Fibroblast of lung (primary cell): ENCODE measurements at regions not wholly inside any gene's neighbourhood (a gene's known extent, or its start where the extent isn't known, plus 50 kb on each side); places are given as distances from the start of the nearest gene placed in this dataset.

ENCODE experiments used
- DNase-seq, 2 donors: peaks; one replicate each; pipeline versions ENCODE4 v3.0.0 to v3.0.0-alpha.2; 2010; ENCODE audit warnings: low read depth in 2 of 2
- H2AFZ ChIP-seq: 2 replicates; pipeline ENCODE4 v1.5.1; 2012; ENCODE audit warnings: low read length, control low read depth, inconsistent platforms
- H3K27ac ChIP-seq: 2 replicates; pipeline ENCODE4 v1.5.1; 2011; ENCODE audit warnings: low read length, control low read depth; ENCODE audit not compliant: insufficient read depth
- H3K27me3 ChIP-seq: 2 replicates; pipeline ENCODE4 v1.5.1; 2011; ENCODE audit warnings: mild to moderate bottlenecking, low read length; ENCODE audit not compliant: control insufficient read depth, insufficient read depth
- H3K36me3 ChIP-seq: 2 replicates; pipeline ENCODE4 v1.5.1; 2011; ENCODE audit warnings: low read length; ENCODE audit not compliant: control insufficient read depth, insufficient read depth
- H3K4me1 ChIP-seq: 2 replicates; pipeline ENCODE4 v1.5.1; 2011; ENCODE audit warnings: low read length; ENCODE audit not compliant: control insufficient read depth, insufficient read depth; ENCODE audit errors: extremely low read depth
- H3K4me2 ChIP-seq: 2 replicates; pipeline ENCODE4 v1.5.1; 2011; ENCODE audit warnings: low read length, control low read depth; ENCODE audit not compliant: insufficient read depth; ENCODE audit errors: extremely low read depth
- H3K4me3 ChIP-seq, 4 experiments: fragments of 200-600 bp in 1 of 4; sonication (generic) in 1 of 4; replicated peaks in 1 of 4; 2 replicates each; pipeline ENCODE4 v1.5.1; 2011 to 2016; ENCODE audit warnings: low read length in 4 of 4, low read depth in 3 of 4, mild to moderate bottlenecking in 3 of 4, control low read depth in 2 of 4, inconsistent platforms in 1 of 4, mixed read lengths in 1 of 4; ENCODE audit not compliant: insufficient read depth in 1 of 4; ENCODE audit errors: control extremely low read depth in 1 of 4
- H3K79me2 ChIP-seq: 2 replicates; pipeline ENCODE4 v1.5.1; 2012; ENCODE audit warnings: mild to moderate bottlenecking, low read length, inconsistent platforms; ENCODE audit not compliant: control insufficient read depth, insufficient read depth
- H3K9ac ChIP-seq: 2 replicates; pipeline ENCODE4 v1.5.1; 2011; ENCODE audit warnings: mild to moderate bottlenecking, low read length, control low read depth; ENCODE audit not compliant: insufficient read depth
- H3K9me3 ChIP-seq: 2 replicates; pipeline ENCODE4 v1.5.1; 2012; ENCODE audit warnings: low read depth, low read length; ENCODE audit not compliant: control insufficient read depth, insufficient read depth
- H4K20me1 ChIP-seq: 2 replicates; pipeline ENCODE4 v1.5.1; 2011; ENCODE audit warnings: low read length; ENCODE audit not compliant: control insufficient read depth, insufficient read depth; ENCODE audit errors: extremely low read depth
- CTCF ChIP-seq, 2 donors: IDR thresholded peaks in 1 of 2; conservative IDR thresholded peaks in 1 of 2; 1 replicate in 1 of 2; 2 replicates in 1 of 2; pipeline ENCODE4 v1.5.1; 2011 to 2012; ENCODE audit warnings: low read length in 2 of 2, control low read depth in 1 of 2, inconsistent platforms in 1 of 2, low read depth in 1 of 2, mild to moderate bottlenecking in 1 of 2
- EZH2 ChIP-seq: IDR thresholded peaks from 2 replicates; pipeline ENCODE4 v1.5.1; 2012; ENCODE audit warnings: low read length, control low read depth, mild to moderate bottlenecking; ENCODE audit errors: missing control alignments

- Histone ChIP-seq H3K4me1 (no peaks in the 10 kb centered on the region), H2AFZ (no peak overlapping the region), H4K20me1 (no peaks in the 10 kb centered on the region), H3K4me3 (no peak overlapping the region), H3K27ac (no peak overlapping the region), H3K79me2 (no peaks in the 10 kb centered on the region), H3K9ac (no peak overlapping the region), H3K27me3 (no peaks in the 10 kb centered on the region), H3K9me3 (no peaks in the 10 kb centered on the region), H3K4me2 (no peak overlapping the region), H3K36me3 (no peaks in the 10 kb centered on the region)
- TF ChIP-seq EZH2 (no peak), CTCF (conservative IDR thresholded peaks at IDR 0.05 in 1 of 2, IDR thresholded peaks at IDR 0.05 in 1 of 2; ENCODE audit: low read depth in 1 of 2, low read length in 2 of 2) (no peak)
- no peak for DNase-seq
These were observed 338.5 kb downstream of the SEMA3D start for GRCh38 chr7:84848219-84848973.

- no peak overlapping the region for H3K27ac ChIP-seq
- no peak for TF ChIP-seq EZH2
- TF ChIP-seq CTCF (conservative IDR thresholded peaks at IDR 0.05 in 1 of 2, IDR thresholded peaks at IDR 0.05 in 1 of 2; ENCODE audit: low read depth in 1 of 2, low read length in 2 of 2): no peak
- no peaks in the 10 kb centered on the region for H3K4me1 ChIP-seq
- no peak overlapping the region for H3K9ac ChIP-seq
- H3K4me2 ChIP-seq: no peak overlapping the region
- no peak for DNase-seq
- no peak overlapping the region for H2AFZ ChIP-seq
- no peak overlapping the region for H3K4me3 ChIP-seq
- H3K27me3 ChIP-seq: no peaks in the 10 kb centered on the region
- no peaks in the 10 kb centered on the region for H3K9me3 ChIP-seq
- no peaks in the 10 kb centered on the region for H3K36me3 ChIP-seq
- no peaks in the 10 kb centered on the region for H4K20me1 ChIP-seq
- no peaks in the 10 kb centered on the region for H3K79me2 ChIP-seq
These were observed 339.1 kb downstream of the SEMA3D start for GRCh38 chr7:84847790-84848189.

- no peak overlapping the region for H3K4me2 ChIP-seq
- H3K4me3 ChIP-seq: no peak overlapping the region
- H2AFZ ChIP-seq: no peak overlapping the region
- no peaks in the 10 kb centered on the region for H3K36me3 ChIP-seq
- no peak overlapping the region for H3K9ac ChIP-seq
- H3K4me1 ChIP-seq: peaks cover under 1% of the 10 kb centered on the region
- no peak for DNase-seq
- no peaks in the 10 kb centered on the region for H3K9me3 ChIP-seq
- no peaks in the 10 kb centered on the region for H3K79me2 ChIP-seq
- H3K27ac ChIP-seq: no peak overlapping the region
- H4K20me1 ChIP-seq: no peaks in the 10 kb centered on the region
- H3K27me3 ChIP-seq: no peaks in the 10 kb centered on the region
- TF ChIP-seq EZH2 (no peak), CTCF (conservative IDR thresholded peaks at IDR 0.05 in 1 of 2, IDR thresholded peaks at IDR 0.05 in 1 of 2; ENCODE audit: low read depth in 1 of 2, low read length in 2 of 2) (no peak)
These were observed 339.8 kb downstream of the SEMA3D start for GRCh38 chr7:84847038-84847437.
